Coronary artery (tissue), 2 donors: ENCODE measurements at regions not wholly inside any gene's neighbourhood (a gene's known extent, or its start where the extent isn't known, plus 50 kb on each side); places are given as distances from the start of the nearest gene placed in this dataset.

ENCODE experiments used
- DNase-seq: peaks from one replicate; pipeline ENCODE4 v3.0.0-alpha.2; 2017; ENCODE audit warnings: low spot score
- H3K27ac ChIP-seq, 2 donors: fragments of 200-600 bp; sonication (generic); one replicate each; pipeline ENCODE4 v1.5.1; 2016 to 2019
- H3K4me3 ChIP-seq: fragments of 200-600 bp; sonication (generic); 2 replicates; pipeline ENCODE4 v1.5.1; 2016; ENCODE audit warnings: mild to moderate bottlenecking, moderate library complexity
- TF ChIP-seq, protein P1 (sequence below): fragments of 200-600 bp; sonication (generic); IDR thresholded peaks from one replicate; pipeline ENCODE4 v1.5.1; 2019; ENCODE audit warnings: antibody characterized with exemption

DNA sequence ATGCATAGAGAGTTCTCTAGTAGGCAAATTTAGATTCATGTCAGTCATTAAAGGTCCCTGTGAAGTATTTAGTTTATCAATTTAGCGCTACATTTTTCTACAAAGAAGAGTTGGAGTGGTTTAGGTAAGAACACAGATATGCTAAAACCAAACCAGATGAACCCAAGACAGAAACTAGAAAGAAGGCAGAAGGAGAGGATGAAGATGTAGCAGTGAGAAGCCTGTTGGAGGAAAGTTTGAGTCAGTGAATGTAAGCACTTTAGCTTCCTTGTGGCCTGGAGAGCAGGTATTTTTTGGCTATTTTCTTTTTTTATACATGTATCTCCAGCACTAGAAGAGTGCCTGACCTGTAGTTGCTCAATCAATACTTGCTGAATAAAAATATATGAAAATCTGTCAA lies 223.7 kb downstream of the KCNRG start:
- Histone ChIP-seq H3K27ac (no peak overlapping the region), H3K4me3 (no peak overlapping the region)
- DNase-seq: no peak
- TF ChIP-seq, protein P1, sequence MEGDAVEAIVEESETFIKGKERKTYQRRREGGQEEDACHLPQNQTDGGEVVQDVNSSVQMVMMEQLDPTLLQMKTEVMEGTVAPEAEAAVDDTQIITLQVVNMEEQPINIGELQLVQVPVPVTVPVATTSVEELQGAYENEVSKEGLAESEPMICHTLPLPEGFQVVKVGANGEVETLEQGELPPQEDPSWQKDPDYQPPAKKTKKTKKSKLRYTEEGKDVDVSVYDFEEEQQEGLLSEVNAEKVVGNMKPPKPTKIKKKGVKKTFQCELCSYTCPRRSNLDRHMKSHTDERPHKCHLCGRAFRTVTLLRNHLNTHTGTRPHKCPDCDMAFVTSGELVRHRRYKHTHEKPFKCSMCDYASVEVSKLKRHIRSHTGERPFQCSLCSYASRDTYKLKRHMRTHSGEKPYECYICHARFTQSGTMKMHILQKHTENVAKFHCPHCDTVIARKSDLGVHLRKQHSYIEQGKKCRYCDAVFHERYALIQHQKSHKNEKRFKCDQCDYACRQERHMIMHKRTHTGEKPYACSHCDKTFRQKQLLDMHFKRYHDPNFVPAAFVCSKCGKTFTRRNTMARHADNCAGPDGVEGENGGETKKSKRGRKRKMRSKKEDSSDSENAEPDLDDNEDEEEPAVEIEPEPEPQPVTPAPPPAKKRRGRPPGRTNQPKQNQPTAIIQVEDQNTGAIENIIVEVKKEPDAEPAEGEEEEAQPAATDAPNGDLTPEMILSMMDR: no peak

DNA sequence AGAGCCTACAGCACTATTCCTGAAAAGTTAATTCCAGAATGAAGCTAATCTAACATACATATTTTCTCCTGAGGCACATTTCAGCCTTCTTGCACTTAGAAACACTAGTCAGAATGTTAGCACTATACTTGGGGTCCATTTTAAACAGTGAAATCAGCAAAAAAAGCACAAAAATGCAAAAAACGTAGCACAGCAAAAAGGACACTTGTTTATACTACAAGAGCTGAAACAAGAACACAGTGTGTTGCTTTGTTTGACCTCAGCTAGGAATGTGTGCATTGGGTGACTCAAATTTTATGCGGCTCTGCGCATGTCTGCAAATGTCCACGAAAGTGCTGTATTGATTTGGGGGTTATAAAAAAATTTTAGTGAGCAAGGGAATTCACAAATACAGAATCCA lies 226.2 kb downstream of the KCNRG start:
- H3K27ac ChIP-seq: no peak overlapping the region
- TF ChIP-seq, protein P1: no peak
- H3K4me3 ChIP-seq: no peak overlapping the region
- no peak for DNase-seq

DNA sequence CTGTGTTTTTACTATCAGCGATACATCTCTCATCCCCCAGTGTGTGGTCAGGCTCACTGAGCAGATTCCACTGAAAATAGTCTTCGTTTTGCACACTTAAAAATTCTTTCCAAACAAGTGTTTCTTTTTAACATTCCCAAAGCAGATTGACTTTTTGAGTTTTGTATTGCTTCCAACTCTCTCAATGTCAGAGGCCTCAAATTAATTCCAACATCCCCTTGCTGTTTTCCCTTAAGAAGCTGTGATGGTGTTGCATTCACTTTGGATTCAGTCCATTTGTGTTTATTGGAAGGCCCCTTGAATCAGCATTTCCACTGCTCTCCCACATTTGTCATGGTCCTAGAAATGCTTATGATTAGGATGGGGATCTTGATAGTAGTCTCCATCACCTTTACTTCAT lies 228.7 kb downstream of the KCNRG start:
- Histone ChIP-seq H3K4me3 (no peak overlapping the region), H3K27ac (no peak overlapping the region)
- TF ChIP-seq, protein P1: no peak
- DNase-seq: no peak

DNA sequence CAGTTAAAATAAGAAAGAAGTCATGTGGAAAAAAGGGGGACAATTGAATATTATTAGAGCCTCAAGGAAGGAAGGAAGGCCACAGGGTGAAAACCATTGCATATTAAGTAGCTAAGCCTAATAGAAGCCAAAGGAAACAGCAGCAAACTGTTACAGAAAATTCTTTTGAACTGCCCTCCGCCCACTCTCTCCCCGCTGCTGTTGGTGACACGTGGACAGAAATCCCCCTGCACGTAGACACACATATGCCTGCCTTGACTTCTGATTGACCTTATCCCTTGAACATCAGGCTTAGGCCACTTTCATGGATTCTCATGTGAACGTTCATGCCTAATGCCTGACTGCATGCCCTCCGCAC lies 229.1 kb downstream of the KCNRG start:
- DNase-seq: no peak
- TF ChIP-seq, protein P1: no peak
- Histone ChIP-seq H3K4me3 (no peak overlapping the region), H3K27ac (no peak overlapping the region)

DNA sequence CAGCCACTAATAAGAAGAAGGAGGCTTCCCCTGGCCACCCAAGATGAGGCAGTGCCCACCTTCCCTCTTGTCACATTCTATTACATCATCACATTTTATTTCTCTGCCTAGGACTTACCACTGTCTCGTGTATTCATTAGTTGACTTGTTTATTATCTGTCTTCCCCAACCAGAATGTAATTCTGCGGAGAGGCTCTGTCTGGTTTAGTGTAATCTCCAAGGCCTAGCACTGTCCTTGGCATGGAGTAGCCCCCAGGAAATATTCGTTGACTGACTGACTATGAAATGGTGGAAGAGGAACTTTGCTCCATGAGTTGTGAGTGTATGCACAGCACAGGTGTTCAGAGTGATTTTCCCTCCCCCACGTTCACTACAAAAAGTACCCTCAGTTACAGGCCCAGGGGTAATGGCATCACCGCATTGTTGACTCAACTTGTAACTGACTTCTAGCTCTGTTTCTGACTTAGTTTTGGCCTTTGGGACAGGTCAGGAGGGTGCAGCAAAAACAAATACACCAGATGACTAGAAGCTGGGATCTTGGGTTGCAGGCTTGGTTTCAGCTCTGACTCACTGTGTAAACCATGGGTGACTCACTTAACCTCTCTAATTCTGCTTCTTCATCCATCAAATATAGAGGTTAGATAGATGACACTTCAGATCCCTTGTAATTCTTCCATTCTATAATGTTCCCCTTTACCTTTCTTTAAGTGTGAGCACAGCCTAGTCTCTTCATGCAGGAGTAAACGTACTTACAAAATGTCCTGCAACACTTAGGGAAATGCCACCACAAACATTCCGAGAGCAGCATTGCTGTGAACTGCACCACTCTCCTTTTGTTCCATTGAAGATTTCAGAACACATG lies 229.7 kb downstream of the KCNRG start:
- TF ChIP-seq, protein P1: no peak
- no peak for DNase-seq
- H3K4me3 ChIP-seq: no peak overlapping the region
- H3K27ac ChIP-seq: no peak overlapping the region

DNA sequence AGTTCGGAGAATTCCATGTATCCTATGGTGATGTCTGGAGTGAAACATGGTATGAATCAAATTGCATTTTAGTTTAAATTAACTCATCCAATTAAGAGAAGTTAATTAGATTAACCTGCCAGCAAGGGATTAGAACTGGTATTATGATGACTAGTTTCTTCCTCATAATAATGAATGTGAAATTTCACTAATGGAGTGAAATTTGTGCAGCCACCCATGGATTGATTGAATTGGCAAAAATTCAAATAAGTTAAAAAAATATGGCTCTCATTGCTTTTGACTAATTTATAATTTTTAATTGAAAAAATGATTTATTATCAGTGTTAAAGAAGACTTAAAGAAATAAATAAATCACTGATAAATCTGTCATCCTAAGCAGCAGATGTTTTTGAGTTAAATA lies 232.0 kb downstream of the KCNRG start:
- no peak for DNase-seq
- Histone ChIP-seq H3K4me3 (no peak overlapping the region), H3K27ac (no peak overlapping the region)
- TF ChIP-seq, protein P1: no peak

DNA sequence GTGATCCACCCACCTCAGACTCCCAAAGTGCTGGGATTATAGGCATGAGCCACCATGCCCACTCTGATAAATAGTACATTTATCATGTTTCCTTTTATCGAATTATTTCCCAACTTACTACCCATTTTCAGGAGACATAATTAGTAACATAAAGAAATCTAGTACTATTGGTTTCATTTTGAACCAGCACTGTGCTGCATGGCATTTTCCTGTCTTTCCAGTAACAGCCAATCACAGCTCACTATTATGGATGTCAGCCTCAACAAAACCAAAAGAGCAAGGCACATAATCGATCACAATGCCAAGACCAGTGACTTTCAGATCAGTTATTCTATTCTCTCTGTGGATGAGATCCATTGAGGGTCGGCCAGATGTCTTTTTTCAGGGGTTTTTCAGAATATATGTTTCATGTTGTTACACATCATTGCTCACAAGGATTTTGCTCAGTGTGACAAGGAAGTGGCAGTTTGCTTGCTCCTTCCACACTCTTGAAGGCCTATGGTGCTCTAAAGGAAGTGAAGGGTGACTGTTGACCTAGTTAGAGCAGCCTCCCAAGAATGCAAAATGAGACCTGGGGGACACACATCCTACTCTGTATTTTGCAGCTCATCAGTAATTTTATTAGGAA lies 233.4 kb downstream of the KCNRG start:
- TF ChIP-seq, protein P1: no peak
- H3K4me3 ChIP-seq: no peak overlapping the region
- H3K27ac ChIP-seq: no peak overlapping the region
- no peak for DNase-seq
